Hematopoietic multipotent progenitor cell (in vitro differentiated cells): ENCODE measurements at regions not wholly inside any gene's neighbourhood (a gene's known extent, or its start where the extent isn't known, plus 50 kb on each side); places are given as distances from the start of the nearest gene placed in this dataset.

Experiments
- DNase-seq, 3 donors: peaks; one replicate each; pipeline ENCODE4 v3.0.0-alpha.2; 2011 to 2015; ENCODE audit warnings: low read depth in 2 of 3, low spot score in 2 of 3

GRCh38 chr5:98606961-98607360, 166.5 kb upstream of the RGMB start:
- DNase-seq: no peak

- no peak for DNase-seq
These were observed 165.4 kb upstream of the RGMB start for GRCh38 chr5:98608052-98608451.

GRCh38 chr5:98614341-98614740, 159.1 kb upstream of the RGMB start:
- no peak for DNase-seq

- DNase-seq: no peak
These were observed 151.6 kb upstream of the RGMB start for GRCh38 chr5:98621821-98622220.

- DNase-seq: no peak
These were observed 149.2 kb upstream of the RGMB start for GRCh38 chr5:98624145-98624880.

GRCh38 chr5:98627121-98627520, 146.3 kb upstream of the RGMB start:
- no peak for DNase-seq

GRCh38 chr5:98630621-98631020, 142.8 kb upstream of the RGMB start:
- no peak for DNase-seq

- DNase-seq: no peak
These were observed 142.0 kb upstream of the RGMB start for GRCh38 chr5:98631311-98632054.

GRCh38 chr5:98635656-98636055, 137.8 kb upstream of the RGMB start:
- DNase-seq: no peak

GRCh38 chr5:98637116-98637515, 136.3 kb upstream of the RGMB start:
- no peak for DNase-seq

- no peak for DNase-seq
These were observed 135.9 kb upstream of the RGMB start for GRCh38 chr5:98637557-98637956.

- DNase-seq: no peak
These were observed 135.4 kb upstream of the RGMB start for GRCh38 chr5:98638111-98638510.

- no peak for DNase-seq
These were observed 134.8 kb upstream of the RGMB start for GRCh38 chr5:98638701-98639100.

GRCh38 chr5:98639274-98639673, 134.2 kb upstream of the RGMB start:
- no peak for DNase-seq

GRCh38 chr5:98641671-98642070, 131.8 kb upstream of the RGMB start:
- DNase-seq: no peak

- DNase-seq: no peak
These were observed 129.9 kb upstream of the RGMB start for GRCh38 chr5:98643569-98643968.

- DNase-seq: no peak
These were observed 121.7 kb upstream of the RGMB start for GRCh38 chr5:98651715-98652114.

- DNase-seq: no peak
These were observed 117.2 kb upstream of the RGMB start for GRCh38 chr5:98656125-98656795.

- DNase-seq: no peak
These were observed 116.7 kb upstream of the RGMB start for GRCh38 chr5:98656796-98657195.

- DNase-seq: no peak
These were observed 115.9 kb upstream of the RGMB start for GRCh38 chr5:98657559-98657958.

- DNase-seq: no peak
These were observed 109.9 kb upstream of the RGMB start for GRCh38 chr5:98663521-98663920.

GRCh38 chr5:98664736-98665135, 108.7 kb upstream of the RGMB start:
- DNase-seq: no peak
